GM12878 (cell line): ENCODE measurements at regions not wholly inside any gene's neighbourhood (a gene's known extent, or its start where the extent isn't known, plus 50 kb on each side); places are given as distances from the start of the nearest gene placed in this dataset.

Experiments
- ATAC-seq: fragments of 200-7000 bp; cut with Tn5 transposase; 3 replicates; pipeline ENCODE4 v1.9.1; 2020; ENCODE audit warnings: mild to moderate bottlenecking, moderate library complexity
- BruUV-seq: library from RNA; stranded (reverse); fragments of 400-500 nt; replicated peaks from 2 replicates; lab custom pipeline; 2021; lab: Mats Ljungman, UMichigan
- CTCF ChIA-PET: fragments of 300-600 bp; sonication (Branson Sonifier 250); formaldehyde crosslinking; extraction: SDS; loops from one replicate; lab custom pipeline; 2021; ENCODE audit warnings: inconsistent platforms; lab: Yijun Ruan, JAX
- POLR2A ChIA-PET: fragments of 350-600 bp; formaldehyde crosslinking; extraction: SDS; loops from one replicate; lab custom pipeline; 2021; ENCODE audit warnings: inconsistent platforms; lab: Charles Lee
- RAD21 ChIA-PET: fragments of 300-600 bp; sonication (Branson Sonifier 250); formaldehyde crosslinking; loops from one replicate; lab custom pipeline; 2023; ENCODE audit warnings: antibody characterized with exemption; ENCODE audit not compliant: unreplicated experiment; lab: Charles Lee
- SMC1A ChIA-PET: fragments of 300-600 bp; sonication (Branson Sonifier 250); formaldehyde crosslinking; loops from one replicate; lab custom pipeline; 2023; ENCODE audit not compliant: unreplicated experiment, uncharacterized antibody; lab: Charles Lee
- DNase-seq: peaks from one replicate; pipeline ENCODE4 v3.0.0-alpha.2; 2011; ENCODE audit warnings: low read depth, low spot score
- FAIRE-seq: peaks from 3 replicates; lab custom pipeline; 2011; peaks lifted over from hg19 to GRCh38; lab: Jason Lieb, UNC
- H2AFZ ChIP-seq: 2 replicates; pipeline ENCODE4 v1.6.0; 2011; ENCODE audit warnings: low read depth, low read length, control low read depth; ENCODE audit not compliant: control insufficient read depth
- H3K27ac ChIP-seq: 2 replicates; pipeline ENCODE4 v1.5.1; 2011; ENCODE audit warnings: control low read depth; ENCODE audit not compliant: control insufficient read depth, insufficient read depth
- H3K27me3 ChIP-seq, 2 experiments: replicated peaks in 1 of 2; 2 replicates each; pipeline versions ENCODE4 v1.6.0 to v1.6.1; 2011; ENCODE audit warnings: low read length in 1 of 2; ENCODE audit not compliant: control insufficient read depth in 2 of 2, insufficient read depth in 2 of 2
- H3K36me3 ChIP-seq, 2 experiments: 2 replicates each; pipeline ENCODE4 v1.5.1; 2011; ENCODE audit warnings: low read length in 1 of 2; ENCODE audit not compliant: control insufficient read depth in 2 of 2, insufficient read depth in 2 of 2
- H3K4me1 ChIP-seq: 2 replicates; pipeline ENCODE4 v1.6.1; 2011; ENCODE audit warnings: mild to moderate bottlenecking, low read length, moderate library complexity, mixed read lengths; ENCODE audit not compliant: control insufficient read depth, insufficient read depth
- H3K4me2 ChIP-seq: 2 replicates; pipeline ENCODE4 v1.6.0; 2011; ENCODE audit warnings: control low read depth; ENCODE audit not compliant: control insufficient read depth, insufficient read depth
- H3K4me3 ChIP-seq: fragments of 200-600 bp; sonication (generic); 2 replicates; pipeline ENCODE4 v1.5.1; 2016
- H3K79me2 ChIP-seq: 2 replicates; pipeline ENCODE4 v1.6.0; 2011; ENCODE audit warnings: low read length; ENCODE audit not compliant: control insufficient read depth, insufficient read depth
- H3K9ac ChIP-seq: 2 replicates; pipeline ENCODE4 v1.8.0; 2011; ENCODE audit warnings: low read length, control low read depth, mixed read lengths; ENCODE audit not compliant: control insufficient read depth, insufficient read depth
- H3K9me3 ChIP-seq: replicated peaks from 3 replicates; pipeline ENCODE4 v1.5.1; 2011; ENCODE audit warnings: mild to moderate bottlenecking, low read length; ENCODE audit not compliant: control insufficient read depth, insufficient read depth
- H4K20me1 ChIP-seq: 2 replicates; pipeline ENCODE4 v1.6.0; 2011; ENCODE audit not compliant: control insufficient read depth, insufficient read depth
- ATF7 ChIP-seq: fragments of 450-650 bp; IDR thresholded peaks from 2 replicates; pipeline ENCODE4 v1.6.1; 2016; ENCODE audit warnings: low read depth, mild to moderate bottlenecking
- CEBPB ChIP-seq, 2 experiments: fragments of 150-350 bp in 1 of 2; IDR thresholded peaks; 2 replicates each; pipeline ENCODE4 v1.6.1; 2012 to 2014; ENCODE audit warnings: low read depth in 2 of 2, low read length in 2 of 2, borderline replicate concordance in 1 of 2, inconsistent platforms in 1 of 2
- ETV6 ChIP-seq, 2 experiments: fragments of 450-650 bp in 1 of 2; IDR thresholded peaks in 1 of 2; conservative IDR thresholded peaks in 1 of 2; 2 replicates each; pipeline ENCODE4 v1.6.1; 2014; ENCODE audit warnings: antibody characterized with exemption in 1 of 2, borderline replicate concordance in 1 of 2, low read depth in 1 of 2, mild to moderate bottlenecking in 1 of 2, moderate library complexity in 1 of 2
- LARP7 ChIP-seq: fragments of 450-650 bp; IDR thresholded peaks from 2 replicates; pipeline ENCODE4 v1.6.1; 2017; ENCODE audit warnings: mild to moderate bottlenecking
- NR2F1 ChIP-seq: fragments of 450-650 bp; conservative IDR thresholded peaks from 2 replicates; pipeline ENCODE4 v1.6.1; 2017; ENCODE audit warnings: mild to moderate bottlenecking
- POU2F2 ChIP-seq: IDR thresholded peaks from 3 replicates; pipeline ENCODE4 v1.6.1; 2011; ENCODE audit warnings: low read depth, mild to moderate bottlenecking, low read length, borderline replicate concordance
- ZNF24 ChIP-seq: fragments of 450-650 bp; IDR thresholded peaks from 2 replicates; pipeline ENCODE4 v1.6.1; 2017; ENCODE audit warnings: antibody characterized with exemption, mild to moderate bottlenecking
- ZNF274 ChIP-seq: IDR thresholded peaks from one replicate; pipeline ENCODE4 v1.8.0; 2011; ENCODE audit not compliant: insufficient read length, insufficient read depth
- WGBS: methylation state at CpG from one replicate; pipeline ENCODE4 v1.1.6; 2016; ENCODE audit warnings: low lambda C conversion rate; ENCODE audit not compliant: insufficient replicate concordance, insufficient coverage; ENCODE audit errors: missing lambda C conversion rate; 5-methylcytosine and 5-hydroxymethylcytosine counted together
- in situ Hi-C: fragments of 300-500 bp; cut with MboI; formaldehyde crosslinking; loops from 9 replicates; pipeline ENCODE4 v1.14.3; 2018; ENCODE audit warnings: mixed read lengths
- intact Hi-C: fragments of 100-400 bp; cut with micrococcal nuclease; formaldehyde crosslinking; loops from one replicate; pipeline ENCODE4 v1.14.2; 2022; ENCODE audit not compliant: unreplicated experiment
- TF ChIP-seq, protein P1 (sequence below): fragments of 450-650 bp; IDR thresholded peaks from 2 replicates; pipeline ENCODE4 v1.6.1; 2014; ENCODE audit warnings: mild to moderate bottlenecking

DNA sequence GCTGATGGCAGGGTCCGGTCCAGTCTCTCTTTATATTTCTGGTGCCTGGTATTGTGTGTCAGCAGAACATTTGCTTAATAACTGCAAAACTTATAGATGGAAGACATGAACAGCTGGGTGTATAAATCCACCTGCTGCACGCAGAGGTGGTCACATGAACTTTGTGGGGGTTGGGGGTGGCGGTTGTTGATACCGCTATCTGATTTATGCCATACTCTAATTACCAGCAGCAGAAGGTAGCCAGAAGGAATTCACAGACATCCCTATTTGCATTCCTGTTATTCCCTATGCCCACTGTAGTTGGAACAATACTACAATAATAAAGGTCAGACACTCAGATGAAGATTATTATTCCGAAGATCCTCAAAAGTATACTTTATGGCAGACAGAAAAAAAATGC lies 121.6 kb upstream of the PUDP start (continued):
- TF ChIP-seq NR2F1, result no peak
- no peak for TF ChIP-seq ATF7
- no peak for TF ChIP-seq LARP7
- TF ChIP-seq ETV6 (conservative IDR thresholded peaks at IDR 0.05 in 1 of 2, IDR thresholded peaks at IDR 0.05 in 1 of 2; ENCODE audit: borderline replicate concordance in 1 of 2, low read depth in 1 of 2), result no peak
- TF ChIP-seq ZNF274, result no peak
- TF ChIP-seq, protein P1, sequence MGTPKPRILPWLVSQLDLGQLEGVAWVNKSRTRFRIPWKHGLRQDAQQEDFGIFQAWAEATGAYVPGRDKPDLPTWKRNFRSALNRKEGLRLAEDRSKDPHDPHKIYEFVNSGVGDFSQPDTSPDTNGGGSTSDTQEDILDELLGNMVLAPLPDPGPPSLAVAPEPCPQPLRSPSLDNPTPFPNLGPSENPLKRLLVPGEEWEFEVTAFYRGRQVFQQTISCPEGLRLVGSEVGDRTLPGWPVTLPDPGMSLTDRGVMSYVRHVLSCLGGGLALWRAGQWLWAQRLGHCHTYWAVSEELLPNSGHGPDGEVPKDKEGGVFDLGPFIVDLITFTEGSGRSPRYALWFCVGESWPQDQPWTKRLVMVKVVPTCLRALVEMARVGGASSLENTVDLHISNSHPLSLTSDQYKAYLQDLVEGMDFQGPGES, result no peak
- no peak for TF ChIP-seq ZNF24

DNA sequence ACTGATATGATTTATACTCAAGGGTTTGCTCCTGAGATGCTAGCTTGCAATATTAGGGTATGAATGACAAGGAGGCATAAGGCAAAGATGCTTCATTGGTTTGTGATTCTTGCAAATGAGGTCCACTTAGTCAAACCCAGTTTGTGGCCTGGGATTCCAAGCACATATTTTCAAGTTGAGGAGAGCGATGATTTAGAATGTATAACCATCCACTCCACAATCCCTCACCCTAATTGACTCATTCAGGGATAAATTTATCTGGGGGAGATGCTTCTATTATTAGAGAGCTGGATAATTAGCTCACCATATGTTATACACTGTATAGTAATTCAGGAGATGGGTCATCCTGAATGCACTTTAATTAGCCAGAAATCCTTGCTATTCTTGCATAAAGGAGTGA lies 118.3 kb upstream of the PUDP start:
- H3K4me1 ChIP-seq, result peaks cover 15% of the 10 kb centered on the region
- no peak for TF ChIP-seq CEBPB (IDR thresholded peaks at IDR 0.05; ENCODE audit: borderline replicate concordance in 1 of 2, low read depth in 2 of 2, low read length in 2 of 2)
- TF ChIP-seq POU2F2, result no peak
- TF ChIP-seq ZNF24, result no peak
- TF ChIP-seq, all 136 proteins: peak for 0
- Histone ChIP-seq H2AFZ (no peak overlapping the region), H4K20me1 (no peaks in the 10 kb centered on the region), H3K36me3 (no peaks in the 10 kb centered on the region), H3K79me2 (no peaks in the 10 kb centered on the region), H3K9ac (no peak overlapping the region), H3K27me3 (no peaks in the 10 kb centered on the region), H3K27ac (no peak overlapping the region), H3K9me3 (no peaks in the 10 kb centered on the region; the same call in 2 of the 3 replicates), H3K4me3 (no peak overlapping the region), H3K4me2 (no peak overlapping the region)
- intact Hi-C loops, result loop anchor here (10.0 kb wide), 1 partner anchor 211 kb away; no protein-coding TSS in a partner anchor
- ATAC-seq (no peak), DNase-seq (no peak), FAIRE-seq (no peak)
- ChIA-PET RAD21 (no interaction called here), SMC1A (interaction anchor here (1.2 kb wide), 1 partner anchor 33 kb away, joined by 3 read pairs; no protein-coding TSS in a partner anchor), POLR2A (no interaction called here), CTCF (interaction anchor here (1.4 kb wide), 1 partner anchor 27 kb away, joined by 3 read pairs; no protein-coding TSS in a partner anchor)
- BruUV-seq, result no TSS peak
- in situ Hi-C loops, result no loop called here
- WGBS, result 93% methylated on average over 1 of the region's 1 CpG
